ENCODE measurements at regions not wholly inside any gene's neighbourhood (a gene's known extent, or its start where the extent isn't known, plus 50 kb on each side); places are given as distances from the start of the nearest gene placed in this dataset.

DNA sequence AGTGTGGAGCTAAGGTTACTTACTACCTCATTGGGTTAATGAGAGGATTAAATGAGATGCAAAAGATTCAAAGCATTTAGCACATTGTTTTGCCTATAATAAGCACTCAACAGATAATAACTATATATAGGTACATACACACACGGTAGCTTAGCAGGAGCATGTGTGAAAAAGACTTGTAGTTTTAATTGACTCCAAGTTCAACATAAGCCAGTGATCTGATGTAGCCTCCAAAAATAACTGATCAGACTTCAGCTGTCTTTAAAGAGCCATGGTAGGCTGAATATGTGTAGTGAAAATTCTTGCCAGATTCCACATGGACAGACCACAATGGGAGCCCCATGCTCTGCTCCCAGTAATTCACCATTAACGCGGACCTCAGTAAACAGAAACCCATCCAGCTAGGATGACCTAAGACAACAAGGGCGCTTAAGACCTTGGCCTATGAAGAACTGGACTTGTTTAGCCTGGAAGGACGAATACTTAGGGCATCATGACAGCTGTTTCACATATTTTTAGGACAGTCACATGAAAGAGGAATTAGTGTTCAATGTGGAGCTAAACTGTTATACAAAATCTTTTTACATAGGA lies 115.1 kb upstream of the ZNF366 start:
- Mint-ChIP-seq H3K27ac (ENCODE audit: unreplicated experiment) (no peak overlapping the region), H3K9me3 (ENCODE audit: unreplicated experiment) (no peaks in the 10 kb centered on the region), H3K27me3 (ENCODE audit: unreplicated experiment) (no peaks in the 10 kb centered on the region), H3K4me3 (ENCODE audit: unreplicated experiment) (no peak overlapping the region), H3K4me1 (ENCODE audit: unreplicated experiment) (no peaks in the 10 kb centered on the region), H3K36me3 (ENCODE audit: low read depth, unreplicated experiment) (no peaks in the 10 kb centered on the region)
- TF ChIP-seq, protein P1, sequence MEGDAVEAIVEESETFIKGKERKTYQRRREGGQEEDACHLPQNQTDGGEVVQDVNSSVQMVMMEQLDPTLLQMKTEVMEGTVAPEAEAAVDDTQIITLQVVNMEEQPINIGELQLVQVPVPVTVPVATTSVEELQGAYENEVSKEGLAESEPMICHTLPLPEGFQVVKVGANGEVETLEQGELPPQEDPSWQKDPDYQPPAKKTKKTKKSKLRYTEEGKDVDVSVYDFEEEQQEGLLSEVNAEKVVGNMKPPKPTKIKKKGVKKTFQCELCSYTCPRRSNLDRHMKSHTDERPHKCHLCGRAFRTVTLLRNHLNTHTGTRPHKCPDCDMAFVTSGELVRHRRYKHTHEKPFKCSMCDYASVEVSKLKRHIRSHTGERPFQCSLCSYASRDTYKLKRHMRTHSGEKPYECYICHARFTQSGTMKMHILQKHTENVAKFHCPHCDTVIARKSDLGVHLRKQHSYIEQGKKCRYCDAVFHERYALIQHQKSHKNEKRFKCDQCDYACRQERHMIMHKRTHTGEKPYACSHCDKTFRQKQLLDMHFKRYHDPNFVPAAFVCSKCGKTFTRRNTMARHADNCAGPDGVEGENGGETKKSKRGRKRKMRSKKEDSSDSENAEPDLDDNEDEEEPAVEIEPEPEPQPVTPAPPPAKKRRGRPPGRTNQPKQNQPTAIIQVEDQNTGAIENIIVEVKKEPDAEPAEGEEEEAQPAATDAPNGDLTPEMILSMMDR (IDR thresholded peaks at IDR 0.05; ENCODE audit: unreplicated experiment): no peak
- DNase-seq (ENCODE audit: low spot score): no peak

DNA sequence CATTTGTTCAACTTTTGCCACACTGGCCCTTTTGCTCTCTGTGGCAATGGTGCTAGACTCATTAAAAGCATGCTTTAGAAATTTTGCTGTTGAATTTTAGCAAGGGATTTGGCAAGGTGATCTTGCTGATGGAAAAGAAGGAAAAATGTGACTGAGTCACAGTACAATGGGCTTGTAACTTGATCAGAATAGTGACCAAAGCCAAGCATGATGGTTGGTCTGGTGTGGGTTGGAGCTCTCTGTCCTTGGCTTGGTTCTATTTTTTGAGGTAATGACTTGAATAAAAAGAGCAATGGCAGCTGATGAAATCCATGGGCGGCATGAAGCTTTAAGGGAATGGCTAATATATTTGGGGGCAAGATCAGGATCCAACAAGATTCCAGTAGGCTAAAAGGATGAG lies 114.4 kb upstream of the ZNF366 start:
- H3K4me3 Mint-ChIP-seq (ENCODE audit: unreplicated experiment): no peak overlapping the region
- H3K27ac Mint-ChIP-seq (ENCODE audit: unreplicated experiment): no peak overlapping the region
- H3K36me3 Mint-ChIP-seq (ENCODE audit: low read depth, unreplicated experiment): no peaks in the 10 kb centered on the region
- H3K4me1 Mint-ChIP-seq (ENCODE audit: unreplicated experiment): no peaks in the 10 kb centered on the region
- H3K9me3 Mint-ChIP-seq (ENCODE audit: unreplicated experiment): no peaks in the 10 kb centered on the region
- DNase-seq (ENCODE audit: low spot score): no peak
- H3K27me3 Mint-ChIP-seq (ENCODE audit: unreplicated experiment): no peaks in the 10 kb centered on the region
- TF ChIP-seq, protein P1 (IDR thresholded peaks at IDR 0.05; ENCODE audit: unreplicated experiment): no peak

DNA sequence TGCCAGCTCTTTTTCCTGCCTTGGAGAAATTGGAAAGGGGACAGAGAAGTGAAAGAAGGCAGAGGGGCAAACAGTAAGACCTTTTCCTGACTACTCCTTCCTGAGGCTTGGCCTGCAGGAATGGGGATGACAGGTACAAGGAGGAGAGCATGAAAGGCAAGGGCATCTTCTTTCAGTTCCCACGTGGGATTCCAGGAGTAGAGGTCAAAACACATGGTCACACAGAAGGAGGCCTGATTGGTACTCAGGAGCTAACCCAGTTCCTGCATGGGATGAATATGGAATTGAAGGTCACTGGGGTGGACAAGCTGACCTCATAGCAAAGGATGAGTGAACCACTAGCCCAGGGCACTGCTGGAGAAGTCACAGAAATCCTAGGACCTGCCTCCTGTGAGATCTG lies 112.5 kb upstream of the ZNF366 start:
- TF ChIP-seq, protein P1 (IDR thresholded peaks at IDR 0.05; ENCODE audit: unreplicated experiment): no peak
- Mint-ChIP-seq H3K27me3 (ENCODE audit: unreplicated experiment) (no peaks in the 10 kb centered on the region), H3K36me3 (ENCODE audit: low read depth, unreplicated experiment) (no peaks in the 10 kb centered on the region), H3K4me1 (ENCODE audit: unreplicated experiment) (no peaks in the 10 kb centered on the region), H3K27ac (ENCODE audit: unreplicated experiment) (no peak overlapping the region), H3K9me3 (ENCODE audit: unreplicated experiment) (no peaks in the 10 kb centered on the region), H3K4me3 (ENCODE audit: unreplicated experiment) (no peak overlapping the region)
- DNase-seq (ENCODE audit: low spot score): no peak

DNA sequence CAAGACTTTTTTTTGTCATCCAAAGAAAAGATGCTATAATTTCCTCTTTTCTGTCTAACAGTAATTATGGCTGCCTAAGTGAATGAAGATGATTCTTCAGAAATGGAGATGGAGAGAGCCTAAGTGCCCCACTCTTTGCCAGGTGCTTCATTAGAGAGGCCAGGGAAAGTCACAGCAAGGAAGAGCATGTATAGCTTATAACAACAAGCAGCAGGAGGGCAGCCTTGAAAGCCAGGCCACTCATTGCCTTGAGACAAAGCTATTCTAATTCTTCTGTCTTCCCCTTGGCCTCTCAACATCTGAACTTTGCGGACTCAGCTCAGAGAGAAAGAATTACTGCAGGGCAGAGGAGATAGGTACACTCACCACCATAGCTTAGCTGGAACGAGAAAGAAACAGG lies 112.0 kb upstream of the ZNF366 start:
- Mint-ChIP-seq H3K9me3 (ENCODE audit: unreplicated experiment) (no peaks in the 10 kb centered on the region), H3K4me3 (ENCODE audit: unreplicated experiment) (no peak overlapping the region), H3K27me3 (ENCODE audit: unreplicated experiment) (no peaks in the 10 kb centered on the region), H3K4me1 (ENCODE audit: unreplicated experiment) (no peaks in the 10 kb centered on the region), H3K36me3 (ENCODE audit: low read depth, unreplicated experiment) (no peaks in the 10 kb centered on the region), H3K27ac (ENCODE audit: unreplicated experiment) (no peak overlapping the region)
- TF ChIP-seq, protein P1 (IDR thresholded peaks at IDR 0.05; ENCODE audit: unreplicated experiment): no peak
- no peak for DNase-seq (ENCODE audit: low spot score)

DNA sequence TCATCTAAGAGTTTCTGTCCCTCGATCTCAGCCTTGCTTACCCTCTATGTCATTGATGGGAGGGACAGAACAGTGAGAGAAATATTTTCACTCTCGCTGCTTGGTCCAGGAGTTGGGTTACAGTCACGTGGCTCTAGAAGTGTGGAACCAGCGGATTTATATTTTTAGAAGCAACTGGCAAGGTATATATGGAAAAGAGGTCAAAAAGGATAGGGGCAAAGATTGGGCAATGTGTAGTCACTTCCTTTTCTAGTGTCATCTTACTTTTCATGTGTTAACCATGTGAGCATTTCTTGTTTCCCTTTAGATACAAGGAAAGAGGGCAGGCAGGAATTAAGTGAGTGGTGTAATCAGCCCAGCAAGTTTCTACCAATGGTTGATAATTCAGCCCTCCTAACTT lies 111.5 kb upstream of the ZNF366 start:
- TF ChIP-seq, protein P1 (IDR thresholded peaks at IDR 0.05; ENCODE audit: unreplicated experiment): no peak
- H3K27me3 Mint-ChIP-seq (ENCODE audit: unreplicated experiment): no peaks in the 10 kb centered on the region
- no peaks in the 10 kb centered on the region for H3K4me1 Mint-ChIP-seq (ENCODE audit: unreplicated experiment)
- H3K27ac Mint-ChIP-seq (ENCODE audit: unreplicated experiment): peak overlapping the region; percentile 67
- H3K36me3 Mint-ChIP-seq (ENCODE audit: low read depth, unreplicated experiment): no peaks in the 10 kb centered on the region
- no peak for DNase-seq (ENCODE audit: low spot score)
- H3K4me3 Mint-ChIP-seq (ENCODE audit: unreplicated experiment): no peak overlapping the region
- H3K9me3 Mint-ChIP-seq (ENCODE audit: unreplicated experiment): no peaks in the 10 kb centered on the region
